ENCODE measurements at regions not wholly inside any gene's neighbourhood (a gene's known extent, or its start where the extent isn't known, plus 50 kb on each side); places are given as distances from the start of the nearest gene placed in this dataset.
"Not testable (repeated sequence)": the region's sequence is repeated elsewhere in the genome, so short reads cannot be mapped to it uniquely, and the experiment has no call there.

DNA sequence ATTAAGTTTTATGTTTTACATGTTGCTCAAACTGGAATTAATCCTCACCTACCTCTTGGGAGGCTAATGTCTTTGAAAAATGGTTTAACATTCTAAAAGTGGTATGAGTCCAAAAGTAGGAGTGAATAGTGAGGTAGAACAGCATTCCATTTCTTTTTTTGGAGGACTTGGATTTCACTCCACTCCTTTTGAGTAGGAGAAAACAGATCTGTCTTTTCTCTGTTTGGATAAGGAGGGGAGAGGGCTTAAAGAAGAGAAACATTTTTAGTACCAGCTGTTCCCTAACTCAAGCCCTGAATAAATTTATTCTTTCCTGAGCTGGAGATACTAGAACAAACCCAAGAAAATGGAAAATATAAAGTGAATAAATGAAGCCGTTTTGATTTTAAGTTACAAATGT is 687.9 kb downstream of the MECOM start:
- no peak for FAIRE-seq

GRCh38 chr3:168974617-168975403 is 688.7 kb downstream of the MECOM start:
- no peak for FAIRE-seq

DNA sequence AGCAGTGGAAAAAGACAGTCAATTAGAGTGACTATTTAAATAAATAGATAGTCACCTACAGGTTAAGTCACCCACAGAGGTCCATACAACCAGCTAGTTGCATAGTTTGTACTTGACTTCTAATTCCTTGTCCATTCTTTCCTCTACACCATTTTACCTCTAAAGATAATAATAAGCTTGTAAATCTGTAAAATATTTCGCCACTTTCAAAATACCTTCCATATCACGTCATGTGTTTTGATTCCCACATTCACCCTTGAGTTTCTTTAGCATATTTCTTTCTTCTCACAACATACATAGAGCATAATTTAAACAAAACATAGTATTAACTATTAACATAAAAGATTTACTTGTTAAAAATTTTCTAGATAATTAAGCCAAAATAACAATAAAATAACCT is 689.6 kb downstream of the MECOM start:
- no peak for FAIRE-seq

- peak; percentile 11 for FAIRE-seq
Measured at GRCh38 chr3:168973206-168973605, 690.3 kb downstream of the MECOM start.

DNA sequence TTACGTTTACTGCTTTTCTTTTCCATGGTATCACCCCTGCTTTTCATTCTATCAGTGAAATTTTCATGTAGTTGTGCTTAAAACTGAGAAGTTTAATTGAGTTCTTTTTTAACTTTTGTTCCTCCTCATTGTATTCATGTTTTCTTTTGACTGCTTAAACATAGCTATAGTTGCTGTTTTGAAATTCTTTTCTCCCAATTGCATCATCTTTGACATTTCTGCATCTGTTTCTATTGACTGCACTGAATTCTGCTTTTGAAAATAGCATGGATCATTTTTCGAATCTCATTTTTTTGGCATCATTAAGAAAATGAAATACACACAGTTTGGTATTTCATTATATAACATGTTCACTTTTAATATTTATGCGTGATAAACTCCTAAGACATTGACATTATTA is 694.9 kb downstream of the MECOM start:
- no peak for FAIRE-seq

- FAIRE-seq = no peak
Measured at GRCh38 chr3:168964736-168965135, 698.8 kb downstream of the MECOM start.

DNA sequence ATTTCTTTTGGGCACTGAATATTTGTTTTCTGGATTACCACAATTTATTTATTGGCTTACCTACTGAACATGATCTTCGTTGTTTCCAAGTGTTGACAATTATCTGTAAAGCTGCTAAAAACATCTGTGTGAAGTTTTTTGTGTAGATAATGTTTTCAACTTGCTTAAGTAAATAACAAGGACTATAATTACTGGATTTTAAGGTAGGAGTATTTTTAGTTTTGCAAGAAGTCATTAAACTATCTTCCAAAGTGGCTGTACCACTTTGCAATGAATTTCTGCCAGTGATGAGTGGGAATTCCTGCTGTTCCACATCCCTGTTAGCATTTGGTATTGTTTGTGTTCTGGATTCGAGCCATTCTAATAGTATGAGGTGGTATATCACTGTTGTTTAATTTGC is 702.2 kb downstream of the MECOM start:
- no peak for FAIRE-seq

- no peak for FAIRE-seq
Measured at GRCh38 chr3:168959731-168960130, 703.8 kb downstream of the MECOM start.

DNA sequence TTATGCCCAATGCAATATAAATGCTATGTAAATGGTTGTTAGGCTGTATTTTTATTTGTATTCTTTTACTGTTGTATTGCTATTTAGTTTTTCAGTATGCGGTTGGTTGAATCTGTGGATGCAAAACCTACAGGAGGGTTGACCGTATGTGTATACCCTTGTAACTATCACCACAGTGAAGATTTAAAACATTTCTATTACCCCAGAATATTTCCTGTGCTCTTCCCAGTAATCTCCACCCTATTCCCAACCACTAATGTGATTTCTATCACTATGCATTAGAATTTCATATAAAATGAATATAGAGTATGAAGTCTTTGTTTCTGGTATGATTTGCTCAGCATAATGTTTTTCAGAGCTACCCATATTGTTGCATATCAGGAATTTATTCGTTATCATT is 705.0 kb downstream of the MECOM start:
- no peak for FAIRE-seq

DNA sequence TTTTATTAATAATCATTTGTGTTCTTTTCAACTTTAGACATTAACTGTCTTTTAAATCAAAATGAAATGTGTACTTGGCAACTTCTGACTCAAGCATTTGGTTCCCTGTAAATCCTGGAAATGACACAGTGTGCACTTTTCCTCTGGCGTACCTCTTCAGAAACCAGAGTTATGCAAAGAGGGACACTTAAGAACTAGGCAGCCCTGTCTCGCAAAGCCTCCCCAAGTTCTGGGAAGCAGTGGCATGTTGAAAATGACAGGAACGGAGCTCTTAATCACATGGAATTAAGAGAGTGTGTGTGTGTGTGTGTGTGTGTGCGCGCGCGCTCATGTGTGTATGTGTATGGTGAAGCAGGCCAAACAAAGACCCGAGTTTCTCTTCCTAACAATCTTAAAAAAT is 707.4 kb downstream of the MECOM start:
- no peak for FAIRE-seq

DNA sequence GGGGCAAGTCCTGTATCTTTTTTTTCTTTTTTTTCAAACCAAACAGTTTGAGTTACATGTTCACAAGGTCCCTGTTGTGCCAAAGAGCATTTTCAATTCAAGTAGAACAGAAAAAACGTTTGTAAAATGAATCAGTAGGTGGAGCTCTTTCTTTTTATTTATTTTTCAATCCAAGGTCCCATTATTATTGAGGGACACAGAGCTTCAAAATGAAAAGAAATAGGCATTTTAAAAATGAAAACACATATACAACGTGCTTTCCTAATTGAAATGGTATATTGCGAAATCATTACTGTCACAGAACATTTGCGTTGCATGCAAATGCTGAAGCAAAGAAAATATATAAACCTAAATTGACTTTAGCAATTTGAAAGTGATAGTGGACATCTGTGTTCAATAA is 711.0 kb downstream of the MECOM start:
- peak; percentile 35 for FAIRE-seq

- no peak for FAIRE-seq
Measured at GRCh38 chr3:168951884-168952283, 711.6 kb downstream of the MECOM start.

GRCh38 chr3:168951368-168951767 is 712.1 kb downstream of the MECOM start:
- no peak for FAIRE-seq

DNA sequence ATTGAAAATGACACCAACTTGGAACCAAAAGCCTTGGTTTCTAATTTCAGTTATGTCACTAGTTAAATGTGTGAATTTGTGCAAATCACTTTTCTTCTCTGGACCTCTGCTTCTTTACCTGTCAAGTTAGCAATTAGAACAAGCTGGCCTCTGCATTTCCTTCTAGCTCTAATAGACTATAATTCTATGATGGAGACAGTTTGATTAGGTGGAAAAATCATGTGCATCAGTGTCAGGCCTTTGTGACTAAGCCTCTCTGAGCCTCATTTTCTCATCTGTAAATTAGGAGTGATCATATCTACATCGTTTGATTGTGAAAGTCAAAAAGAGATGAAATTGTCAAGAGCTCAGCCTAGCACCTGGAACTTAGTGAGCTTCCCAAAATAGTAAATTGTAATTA is 712.9 kb downstream of the MECOM start:
- FAIRE-seq = no peak

- no peak for FAIRE-seq
Measured at GRCh38 chr3:168939651-168940238, 723.8 kb downstream of the MECOM start.

GRCh38 chr3:168933614-168934013 is 729.9 kb downstream of the MECOM start:
- no peak for FAIRE-seq

DNA sequence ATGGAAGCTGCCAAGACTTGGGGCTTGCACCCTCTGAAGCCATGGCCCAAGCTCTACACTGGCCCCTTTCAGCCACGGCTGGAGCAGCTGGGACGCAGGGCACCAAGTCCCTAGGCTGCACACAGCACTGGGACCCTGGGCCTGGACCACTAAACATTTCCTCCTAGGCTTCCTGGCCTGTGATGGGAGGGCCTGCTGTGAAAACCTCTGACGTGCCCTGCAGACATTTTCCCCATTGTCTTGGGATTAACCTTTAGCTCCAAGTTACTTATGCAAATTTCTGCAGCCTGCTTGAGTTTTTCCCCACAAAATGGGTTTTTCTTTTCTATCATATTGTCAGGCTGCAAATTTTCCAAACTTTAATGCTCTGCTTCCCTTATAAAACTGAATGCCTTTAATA is 733.5 kb downstream of the MECOM start:
- not testable (repeated sequence) for FAIRE-seq

- FAIRE-seq = no peak
Measured at GRCh38 chr3:168926426-168926825, 737.1 kb downstream of the MECOM start.

DNA sequence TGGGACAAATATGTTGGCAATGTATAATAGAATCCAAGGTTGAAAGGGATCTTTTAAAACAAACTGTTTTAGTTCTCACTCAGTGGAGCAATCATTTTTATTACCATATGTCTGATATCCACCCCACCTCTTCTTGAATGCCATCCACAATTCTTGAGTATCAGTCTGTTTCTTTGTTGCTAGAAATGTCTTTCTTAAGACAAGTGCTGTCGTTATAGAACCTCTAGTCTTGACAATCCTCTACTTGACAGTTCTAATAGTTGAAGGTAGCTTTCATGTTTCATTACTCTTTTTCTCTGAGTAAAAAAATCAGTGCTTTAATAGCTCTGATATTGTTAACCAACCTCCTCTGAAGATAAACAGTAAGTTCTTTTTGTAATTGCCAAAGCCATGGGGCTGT is 737.9 kb downstream of the MECOM start:
- no peak for FAIRE-seq

- FAIRE-seq = no peak
Measured at GRCh38 chr3:168914662-168915061, 748.9 kb downstream of the MECOM start.

- no peak for FAIRE-seq
Measured at GRCh38 chr3:168909260-168909659, 754.3 kb downstream of the MECOM start.

- FAIRE-seq = peak; percentile 97
Measured at GRCh38 chr3:168895419-168895818, 768.1 kb downstream of the MECOM start.

DNA sequence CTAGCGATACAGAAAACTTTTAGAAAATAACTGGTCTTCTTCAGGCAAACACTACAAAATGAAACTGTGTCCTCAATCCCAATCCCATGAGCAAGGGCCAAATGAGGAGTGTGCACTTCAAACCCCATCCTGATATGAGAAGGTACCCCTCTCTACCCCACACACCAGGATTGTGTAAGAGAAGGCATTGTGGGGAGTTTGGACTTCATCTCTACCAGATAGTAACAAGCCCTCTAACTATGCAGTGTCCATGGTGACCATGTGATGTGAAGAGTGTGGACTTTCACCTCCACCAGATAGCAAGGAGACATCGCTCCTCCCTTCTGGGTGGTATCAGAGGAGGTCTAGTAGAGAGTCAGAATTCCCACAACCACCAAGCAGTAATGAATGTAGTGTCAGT is 769.3 kb downstream of the MECOM start:
- FAIRE-seq = no peak

GRCh38 chr3:168889666-168890065 is 773.8 kb downstream of the MECOM start:
- no peak for FAIRE-seq

- FAIRE-seq = no peak
Measured at GRCh38 chr3:168888781-168889180, 774.7 kb downstream of the MECOM start.

Data from A204.1 (cell line).